PFSK-1 (cell line): ENCODE measurements at regions not wholly inside any gene's neighbourhood (a gene's known extent, or its start where the extent isn't known, plus 50 kb on each side); places are given as distances from the start of the nearest gene placed in this dataset.

Experiments
- POLR2AphosphoS5 ChIP-seq: IDR thresholded peaks from 2 replicates; pipeline ENCODE4 v1.6.1; 2012; ENCODE audit warnings: low read depth, mild to moderate bottlenecking, control low read depth, low read length, moderate library complexity
- SIN3A ChIP-seq: IDR thresholded peaks from 2 replicates; pipeline ENCODE4 v1.6.1; 2012; ENCODE audit warnings: mild to moderate bottlenecking, low read length, moderate library complexity, borderline replicate concordance; ENCODE audit not compliant: insufficient read depth
- TAF1 ChIP-seq: IDR thresholded peaks from 2 replicates; pipeline ENCODE4 v1.6.1; 2012; ENCODE audit warnings: low read length, control low read depth, borderline replicate concordance; ENCODE audit not compliant: insufficient read depth
- TF ChIP-seq, protein P1 (sequence below), 2 experiments: IDR thresholded peaks; 2 replicates each; pipeline versions ENCODE4 v1.6.1 to v1.8.0; 2011 to 2012; ENCODE audit warnings: low read depth in 2 of 2, low read length in 2 of 2, control low read depth in 1 of 2, inconsistent platforms in 1 of 2, mild to moderate bottlenecking in 1 of 2, moderate library complexity in 1 of 2; ENCODE audit not compliant: insufficient read depth in 1 of 2

DNA sequence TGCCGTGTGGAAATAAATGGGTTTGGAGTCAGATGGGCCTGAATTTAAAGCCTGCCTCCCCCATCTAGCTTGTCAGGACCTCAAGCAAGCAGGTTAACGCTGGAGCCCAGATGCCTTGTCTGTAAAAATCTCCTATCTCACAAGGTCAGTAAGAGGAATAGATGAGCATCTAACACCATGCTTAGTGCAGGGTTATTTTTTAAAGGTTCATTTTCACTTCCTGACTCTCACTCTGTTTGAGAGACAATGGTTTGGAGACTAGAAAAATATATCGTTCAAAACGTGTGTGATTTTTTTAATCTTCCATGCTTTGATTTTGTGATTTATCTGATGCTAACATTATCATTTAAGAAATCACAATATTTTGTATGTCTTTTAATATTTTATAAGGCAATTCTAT lies 114.0 kb upstream of the TAB2 start:
- TF ChIP-seq POLR2AphosphoS5 (no peak), SIN3A (no peak), TAF1 (no peak)
- TF ChIP-seq, protein P1, sequence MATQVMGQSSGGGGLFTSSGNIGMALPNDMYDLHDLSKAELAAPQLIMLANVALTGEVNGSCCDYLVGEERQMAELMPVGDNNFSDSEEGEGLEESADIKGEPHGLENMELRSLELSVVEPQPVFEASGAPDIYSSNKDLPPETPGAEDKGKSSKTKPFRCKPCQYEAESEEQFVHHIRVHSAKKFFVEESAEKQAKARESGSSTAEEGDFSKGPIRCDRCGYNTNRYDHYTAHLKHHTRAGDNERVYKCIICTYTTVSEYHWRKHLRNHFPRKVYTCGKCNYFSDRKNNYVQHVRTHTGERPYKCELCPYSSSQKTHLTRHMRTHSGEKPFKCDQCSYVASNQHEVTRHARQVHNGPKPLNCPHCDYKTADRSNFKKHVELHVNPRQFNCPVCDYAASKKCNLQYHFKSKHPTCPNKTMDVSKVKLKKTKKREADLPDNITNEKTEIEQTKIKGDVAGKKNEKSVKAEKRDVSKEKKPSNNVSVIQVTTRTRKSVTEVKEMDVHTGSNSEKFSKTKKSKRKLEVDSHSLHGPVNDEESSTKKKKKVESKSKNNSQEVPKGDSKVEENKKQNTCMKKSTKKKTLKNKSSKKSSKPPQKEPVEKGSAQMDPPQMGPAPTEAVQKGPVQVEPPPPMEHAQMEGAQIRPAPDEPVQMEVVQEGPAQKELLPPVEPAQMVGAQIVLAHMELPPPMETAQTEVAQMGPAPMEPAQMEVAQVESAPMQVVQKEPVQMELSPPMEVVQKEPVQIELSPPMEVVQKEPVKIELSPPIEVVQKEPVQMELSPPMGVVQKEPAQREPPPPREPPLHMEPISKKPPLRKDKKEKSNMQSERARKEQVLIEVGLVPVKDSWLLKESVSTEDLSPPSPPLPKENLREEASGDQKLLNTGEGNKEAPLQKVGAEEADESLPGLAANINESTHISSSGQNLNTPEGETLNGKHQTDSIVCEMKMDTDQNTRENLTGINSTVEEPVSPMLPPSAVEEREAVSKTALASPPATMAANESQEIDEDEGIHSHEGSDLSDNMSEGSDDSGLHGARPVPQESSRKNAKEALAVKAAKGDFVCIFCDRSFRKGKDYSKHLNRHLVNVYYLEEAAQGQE (IDR thresholded peaks at IDR 0.05; ENCODE audit: insufficient read depth in 1 of 2, low read depth in 2 of 2, low read length in 2 of 2) = no peak
